ENCODE measurements at regions not wholly inside any gene's neighbourhood (a gene's known extent, or its start where the extent isn't known, plus 50 kb on each side); places are given as distances from the start of the nearest gene placed in this dataset.

DNA sequence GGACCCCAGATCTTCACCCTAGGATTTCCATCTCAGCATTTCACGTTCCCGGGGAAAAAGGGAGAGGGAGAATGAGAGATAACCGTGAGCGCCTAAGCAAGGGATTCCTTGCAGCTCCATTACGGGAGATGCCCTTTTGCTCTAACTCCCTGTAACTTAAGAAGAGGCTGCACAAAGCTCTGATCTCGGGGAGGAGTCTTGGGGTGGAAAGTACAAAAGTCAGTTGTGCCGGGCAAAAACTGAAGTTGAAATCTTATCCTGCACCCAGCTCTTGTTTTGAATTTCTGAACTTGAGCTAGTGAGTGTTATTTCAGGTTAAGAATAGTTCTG is 256.4 kb upstream of the SOX21 start:
- Histone ChIP-seq H3K27me3 (peaks cover 71% of the 10 kb centered on the region), H3K27ac (no peak overlapping the region), H3K9me3 (no peaks in the 10 kb centered on the region), H3K36me3 (no peaks in the 10 kb centered on the region), H3K4me3 (peak overlapping the region in 1 of 2 donors; percentile 28), H3K4me1 (peaks cover 0 to 16% (median 5%) of the 10 kb centered on the region in 3 donors)
- no peak for TF ChIP-seq EP300 (IDR thresholded peaks at IDR 0.05)
- no peak for TF ChIP-seq POLR2A (IDR thresholded peaks at IDR 0.05)
- no peak for TF ChIP-seq POLR2AphosphoS5 (IDR thresholded peaks at IDR 0.05)
- TF ChIP-seq, protein P1, sequence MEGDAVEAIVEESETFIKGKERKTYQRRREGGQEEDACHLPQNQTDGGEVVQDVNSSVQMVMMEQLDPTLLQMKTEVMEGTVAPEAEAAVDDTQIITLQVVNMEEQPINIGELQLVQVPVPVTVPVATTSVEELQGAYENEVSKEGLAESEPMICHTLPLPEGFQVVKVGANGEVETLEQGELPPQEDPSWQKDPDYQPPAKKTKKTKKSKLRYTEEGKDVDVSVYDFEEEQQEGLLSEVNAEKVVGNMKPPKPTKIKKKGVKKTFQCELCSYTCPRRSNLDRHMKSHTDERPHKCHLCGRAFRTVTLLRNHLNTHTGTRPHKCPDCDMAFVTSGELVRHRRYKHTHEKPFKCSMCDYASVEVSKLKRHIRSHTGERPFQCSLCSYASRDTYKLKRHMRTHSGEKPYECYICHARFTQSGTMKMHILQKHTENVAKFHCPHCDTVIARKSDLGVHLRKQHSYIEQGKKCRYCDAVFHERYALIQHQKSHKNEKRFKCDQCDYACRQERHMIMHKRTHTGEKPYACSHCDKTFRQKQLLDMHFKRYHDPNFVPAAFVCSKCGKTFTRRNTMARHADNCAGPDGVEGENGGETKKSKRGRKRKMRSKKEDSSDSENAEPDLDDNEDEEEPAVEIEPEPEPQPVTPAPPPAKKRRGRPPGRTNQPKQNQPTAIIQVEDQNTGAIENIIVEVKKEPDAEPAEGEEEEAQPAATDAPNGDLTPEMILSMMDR (IDR thresholded peaks at IDR 0.05), result no peak
- WGBS, 2 donors (ENCODE audit: low coverage in 1 of 2), result 0 to 11% methylated on average over 2 to 7 of the region's 7 CpGs
- no peak for ATAC-seq

DNA sequence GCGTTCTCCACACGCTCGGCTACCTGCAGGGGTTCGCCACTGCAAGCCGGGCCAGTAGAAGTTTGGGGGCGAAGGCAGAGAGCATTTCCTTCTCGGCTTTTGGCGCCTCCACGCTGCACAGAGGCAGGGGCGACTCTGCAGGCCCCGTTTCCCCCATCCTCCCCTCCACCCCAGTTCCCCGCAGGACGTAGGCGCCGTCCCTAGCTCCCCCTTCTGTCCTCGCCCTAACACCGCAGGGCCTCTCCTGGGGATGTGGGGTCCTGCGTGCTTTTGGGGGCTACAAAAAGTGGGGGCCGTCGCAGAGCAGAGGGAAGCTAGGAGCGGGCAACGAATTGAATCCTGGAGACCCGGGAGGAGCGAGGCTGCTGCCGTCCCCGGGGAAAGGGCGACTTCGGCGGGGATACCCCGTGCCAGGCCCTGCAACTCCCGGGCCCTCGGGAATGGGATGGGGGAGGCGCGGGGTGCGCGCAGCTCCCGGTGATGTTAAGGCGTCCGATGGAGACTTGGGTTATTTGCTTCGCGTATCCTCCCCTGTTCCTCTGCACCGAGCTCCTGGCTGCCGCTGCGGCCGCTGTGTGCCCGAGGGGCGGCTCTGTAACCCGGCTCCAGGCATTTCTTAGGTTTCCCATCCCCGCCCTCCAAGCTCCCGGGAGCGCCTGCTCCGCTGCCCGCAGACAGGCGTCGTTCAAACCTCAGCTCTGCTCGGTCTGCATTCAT is 255.9 kb upstream of the SOX21 start:
- peak overlapping the region in 1 of 2 donors; percentile 28 for H3K4me3 ChIP-seq
- no peak overlapping the region for H3K27ac ChIP-seq
- H3K4me1 ChIP-seq, result peaks cover 0 to 16% (median 5%) of the 10 kb centered on the region in 3 donors
- no peaks in the 10 kb centered on the region for H3K9me3 ChIP-seq
- no peak for ATAC-seq
- peaks cover 76% of the 10 kb centered on the region for H3K27me3 ChIP-seq
- no peak for TF ChIP-seq POLR2A (IDR thresholded peaks at IDR 0.05)
- TF ChIP-seq, protein P1 (IDR thresholded peaks at IDR 0.05), result no peak
- TF ChIP-seq EP300 (IDR thresholded peaks at IDR 0.05), result no peak
- TF ChIP-seq POLR2AphosphoS5 (IDR thresholded peaks at IDR 0.05), result no peak
- H3K36me3 ChIP-seq, result no peaks in the 10 kb centered on the region
- WGBS, 2 donors (ENCODE audit: low coverage in 1 of 2), result 0% methylated on average over 5 to 8 of the region's 56 CpGs

DNA sequence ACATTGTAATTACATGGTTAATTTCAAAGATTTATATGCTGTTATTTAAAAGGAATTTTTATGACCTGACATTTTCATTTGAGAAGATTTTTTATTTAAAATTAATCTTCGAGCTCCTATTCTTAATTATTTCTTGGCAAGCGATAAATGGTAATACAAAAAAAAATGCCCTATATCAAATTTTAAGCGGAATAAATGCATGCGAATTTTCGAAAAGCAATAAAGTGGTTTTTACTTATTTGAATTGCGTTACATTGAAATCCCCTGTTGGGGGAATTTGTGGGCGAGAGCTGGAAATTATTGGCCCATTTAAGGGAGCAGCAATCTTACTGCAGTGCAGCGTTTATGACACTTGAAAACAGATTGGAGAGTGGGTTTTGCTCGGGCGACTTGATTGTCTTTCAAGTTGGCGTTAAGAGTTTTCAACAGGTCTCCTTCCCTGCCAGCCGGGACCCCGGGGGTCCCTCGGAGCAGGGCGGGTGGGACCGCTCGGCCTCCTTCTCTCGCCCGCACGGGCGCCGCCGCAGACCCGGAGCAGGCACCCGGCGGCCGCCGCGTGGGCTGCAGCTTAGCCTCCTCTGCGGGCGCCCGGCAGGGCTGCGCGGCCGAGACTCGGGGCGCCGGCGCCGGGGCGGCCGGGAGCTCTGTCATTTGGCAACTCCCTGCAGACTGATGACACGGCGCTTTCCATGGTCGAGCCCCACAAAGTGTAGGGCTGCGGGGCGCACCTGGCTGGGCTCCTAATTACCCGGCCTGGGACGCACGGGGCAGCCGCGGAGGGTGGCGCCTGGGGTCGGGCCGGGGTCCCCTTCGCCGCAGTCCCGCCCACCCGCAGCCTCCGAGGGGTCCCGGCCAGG is 255.1 kb upstream of the SOX21 start:
- Histone ChIP-seq H3K9me3 (no peaks in the 10 kb centered on the region), H3K4me1 (peaks cover 0 to 16% (median 5%) of the 10 kb centered on the region in 3 donors), H3K4me3 (peak overlapping the region in 1 of 2 donors; percentile 28), H3K36me3 (no peaks in the 10 kb centered on the region), H3K27ac (no peak overlapping the region), H3K27me3 (peaks cover 78% of the 10 kb centered on the region)
- TF ChIP-seq EP300 (IDR thresholded peaks at IDR 0.05), result no peak
- TF ChIP-seq POLR2AphosphoS5 (IDR thresholded peaks at IDR 0.05), result no peak
- ATAC-seq, result no peak
- WGBS, 2 donors (ENCODE audit: low coverage in 1 of 2), result 9 to 24% methylated on average over 11 of the region's 61 CpGs

DNA sequence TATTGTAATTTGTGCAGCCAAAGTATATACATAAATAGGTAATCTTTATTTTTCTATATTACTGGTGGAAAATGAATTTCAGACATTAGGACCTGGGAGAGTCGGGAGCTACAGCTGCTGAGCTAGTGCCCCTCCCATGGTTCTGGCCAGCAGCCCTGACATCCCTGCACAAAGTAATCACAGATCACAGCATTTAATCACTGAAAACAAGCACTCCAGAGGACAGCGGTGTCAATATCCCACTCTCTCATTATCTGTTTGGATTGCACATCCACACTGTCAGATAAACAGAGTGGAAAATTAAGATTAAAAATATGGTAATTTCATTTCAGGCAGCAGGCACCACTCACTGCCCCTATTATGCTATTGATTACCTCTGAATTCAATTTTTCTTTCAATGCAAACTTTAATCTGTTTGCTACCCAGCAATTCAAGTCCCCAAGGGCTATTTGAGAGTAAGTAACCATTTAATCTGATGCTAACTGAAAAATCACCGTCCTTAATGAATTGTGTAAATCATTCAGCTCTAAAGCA is 254.1 kb upstream of the SOX21 start:
- Histone ChIP-seq H3K36me3 (no peaks in the 10 kb centered on the region), H3K27me3 (peaks cover 82% of the 10 kb centered on the region), H3K9me3 (no peaks in the 10 kb centered on the region), H3K4me1 (peaks cover 0 to 16% (median 5%) of the 10 kb centered on the region in 3 donors), H3K4me3 (no peak overlapping the region), H3K27ac (no peak overlapping the region)
- ATAC-seq, result no peak
- TF ChIP-seq, protein P1 (IDR thresholded peaks at IDR 0.05), result no peak
- TF ChIP-seq EP300 (IDR thresholded peaks at IDR 0.05) (no peak), POLR2AphosphoS5 (IDR thresholded peaks at IDR 0.05) (no peak), POLR2A (IDR thresholded peaks at IDR 0.05) (no peak)
- 18 to 29% methylated on average over 3 of the region's 3 CpGs for WGBS, 2 donors (ENCODE audit: low coverage in 1 of 2)

DNA sequence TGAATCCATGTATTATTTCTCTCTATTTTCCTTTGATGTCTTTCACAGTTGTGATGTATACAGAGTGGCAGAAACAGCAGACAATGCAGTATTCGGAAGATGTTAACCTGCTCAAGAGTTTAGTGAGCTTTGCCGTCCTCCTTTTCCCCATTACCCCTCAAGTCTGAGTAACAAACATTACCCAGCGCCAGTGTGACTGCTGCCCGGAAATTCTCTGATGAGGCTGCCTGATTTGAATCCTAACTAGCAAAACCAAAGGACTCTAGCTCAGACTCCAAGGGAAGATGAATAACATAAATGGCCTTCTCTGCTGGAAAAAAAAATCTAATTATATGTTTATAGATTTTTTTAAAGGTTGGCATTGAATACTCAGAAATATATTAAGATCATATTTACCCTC is 247.3 kb upstream of the SOX21 start:
- no peaks in the 10 kb centered on the region for H3K9me3 ChIP-seq
- WGBS, 2 donors (ENCODE audit: low coverage in 1 of 2), result 71 to 76% methylated on average over 4 of the region's 4 CpGs
- H3K4me3 ChIP-seq, result no peak overlapping the region
- peaks cover 18% of the 10 kb centered on the region for H3K27me3 ChIP-seq
- TF ChIP-seq POLR2A (IDR thresholded peaks at IDR 0.05), result no peak
- no peak for TF ChIP-seq EP300 (IDR thresholded peaks at IDR 0.05)
- TF ChIP-seq POLR2AphosphoS5 (IDR thresholded peaks at IDR 0.05), result no peak
- TF ChIP-seq, protein P1 (IDR thresholded peaks at IDR 0.05), result no peak
- no peak overlapping the region for H3K27ac ChIP-seq
- ATAC-seq, result no peak
- no peaks in the 10 kb centered on the region for H3K4me1 ChIP-seq
- H3K36me3 ChIP-seq, result no peaks in the 10 kb centered on the region

All from gastroesophageal sphincter (tissue), 4 donors.